MM.1S (cell line): ENCODE measurements at regions not wholly inside any gene's neighbourhood (a gene's known extent, or its start where the extent isn't known, plus 50 kb on each side); places are given as distances from the start of the nearest gene placed in this dataset.

Experiments
- CTCF ChIP-seq: fragments of 300-600 bp; sonication (generic); IDR thresholded peaks from 2 replicates; pipeline ENCODE4 v1.5.1; 2016; ENCODE audit warnings: antibody characterized with exemption, low read length, mixed read lengths
- EZH2 ChIP-seq: fragments of 300-600 bp; sonication (generic); optimal IDR thresholded peaks from 2 replicates; pipeline ENCODE3; 2017; ENCODE audit warnings: low read depth, mild to moderate bottlenecking, antibody characterized with exemption, low read length, mixed read lengths
- EZH2phosphoT487 ChIP-seq: fragments of 300-600 bp; sonication (generic); IDR thresholded peaks from 2 replicates; pipeline ENCODE4 v1.6.1; 2018; ENCODE audit warnings: antibody characterized with exemption, low read length

- TF ChIP-seq EZH2phosphoT487 (no peak), CTCF (no peak), EZH2 (no peak)
Measured at GRCh38 chr1:190563230-190563629, 85.6 kb upstream of the BRINP3 start.
